LNCaP clone FGC (cell line): ENCODE measurements at regions not wholly inside any gene's neighbourhood (a gene's known extent, or its start where the extent isn't known, plus 50 kb on each side); places are given as distances from the start of the nearest gene placed in this dataset.

Source experiments
- DNase-seq: peaks from one replicate; pipeline ENCODE4 v3.0.0-alpha.2; 2011; ENCODE audit warnings: low read depth
- H3K4me3 ChIP-seq: 2 replicates; pipeline ENCODE4 v1.5.1; 2011; ENCODE audit warnings: mild to moderate bottlenecking, low read depth, low read length, control low read depth
- CTCF ChIP-seq: IDR thresholded peaks from 2 replicates; pipeline ENCODE4 v1.5.1; 2012; ENCODE audit warnings: mild to moderate bottlenecking; ENCODE audit not compliant: control insufficient read depth, insufficient read depth; ENCODE audit errors: extremely low read depth

GRCh38 chr15:77768521-77769078 lies 135.9 kb upstream of the LINGO1 start:
- no peak overlapping the region for H3K4me3 ChIP-seq
- TF ChIP-seq CTCF: no peak
- no peak for DNase-seq

- DNase-seq: no peak
- H3K4me3 ChIP-seq: no peak overlapping the region
- no peak for TF ChIP-seq CTCF
Observed at GRCh38 chr15:77768107-77768506, 135.4 kb upstream of the LINGO1 start.

- no peak for DNase-seq
- H3K4me3 ChIP-seq: no peak overlapping the region
- TF ChIP-seq CTCF: no peak
Observed at GRCh38 chr15:77764095-77764494, 131.4 kb upstream of the LINGO1 start.

GRCh38 chr15:77762747-77763355 lies 130.1 kb upstream of the LINGO1 start:
- TF ChIP-seq CTCF: no peak
- DNase-seq: no peak
- no peak overlapping the region for H3K4me3 ChIP-seq

GRCh38 chr15:77759896-77760592 lies 127.3 kb upstream of the LINGO1 start:
- TF ChIP-seq CTCF: no peak
- no peak overlapping the region for H3K4me3 ChIP-seq
- DNase-seq: no peak

- no peak for DNase-seq
- H3K4me3 ChIP-seq: no peak overlapping the region
- TF ChIP-seq CTCF: no peak
Observed at GRCh38 chr15:77753939-77754338, 121.2 kb upstream of the LINGO1 start.
